GM18870 (cell line): ENCODE measurements at regions not wholly inside any gene's neighbourhood (a gene's known extent, or its start where the extent isn't known, plus 50 kb on each side); places are given as distances from the start of the nearest gene placed in this dataset.

Experiments used
- ATAC-seq: cut with Tn5 transposase; IDR thresholded peaks from one replicate; pipeline ENCODE4 v1.9.1; 2021; ENCODE audit warnings: moderate library complexity; ENCODE audit not compliant: unreplicated experiment

DNA sequence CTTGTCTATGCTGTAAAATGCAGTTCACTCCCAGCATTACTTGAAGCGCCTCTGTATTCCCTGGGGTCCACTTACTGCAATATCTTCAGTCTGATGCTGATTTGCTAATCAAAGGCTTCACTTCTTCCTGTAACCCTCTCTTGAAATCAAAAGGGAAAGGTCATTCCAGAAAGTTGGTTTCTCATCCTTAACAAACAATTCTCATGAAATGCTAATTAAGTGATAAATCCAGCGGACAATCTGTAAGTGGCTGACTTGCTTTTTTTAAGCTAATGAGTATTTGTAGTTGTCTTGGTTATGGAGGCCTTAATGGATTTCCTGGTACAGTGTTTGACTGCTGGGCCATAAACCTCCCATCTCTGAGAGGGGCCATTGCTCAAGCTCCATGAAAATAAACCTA lies 499.6 kb upstream of the HS6ST1 start:
- no peak for ATAC-seq

DNA sequence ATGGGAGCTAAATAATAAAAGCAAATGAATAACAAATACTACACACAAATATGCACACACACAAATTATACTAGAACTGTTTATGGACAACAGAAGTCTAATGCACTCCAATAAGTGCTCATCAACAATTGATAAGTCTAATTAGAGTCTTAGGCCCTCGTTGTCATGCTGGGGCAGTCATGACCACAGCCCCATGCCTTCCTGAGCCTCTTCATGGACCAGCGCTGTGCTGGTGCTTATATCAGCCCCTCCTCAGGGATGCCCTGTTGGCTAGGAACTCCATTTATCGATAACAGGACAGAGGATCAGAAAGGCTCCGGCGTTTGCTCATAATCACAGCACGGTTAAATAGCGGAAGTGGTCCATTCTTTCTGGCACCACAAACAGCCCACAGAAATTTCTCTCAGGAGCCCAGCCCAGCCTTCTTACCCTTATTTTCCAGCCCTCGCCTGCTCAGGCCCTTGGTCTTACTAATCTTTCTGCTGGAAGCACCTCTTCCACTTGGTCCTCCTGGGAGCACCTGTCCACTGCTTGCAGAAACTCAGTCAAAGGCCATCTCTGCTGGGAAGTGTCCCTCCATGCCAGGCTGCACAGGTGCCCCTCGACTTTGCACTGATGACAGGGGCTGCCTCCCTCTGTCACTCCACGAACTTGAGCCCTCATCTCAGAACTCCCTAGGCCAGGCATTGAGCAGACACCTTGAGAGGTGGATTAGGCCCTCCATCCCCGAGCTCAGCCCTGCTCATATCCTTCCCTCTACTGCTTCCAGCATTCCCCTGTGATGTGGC lies 500.2 kb upstream of the HS6ST1 start:
- ATAC-seq = no peak

DNA sequence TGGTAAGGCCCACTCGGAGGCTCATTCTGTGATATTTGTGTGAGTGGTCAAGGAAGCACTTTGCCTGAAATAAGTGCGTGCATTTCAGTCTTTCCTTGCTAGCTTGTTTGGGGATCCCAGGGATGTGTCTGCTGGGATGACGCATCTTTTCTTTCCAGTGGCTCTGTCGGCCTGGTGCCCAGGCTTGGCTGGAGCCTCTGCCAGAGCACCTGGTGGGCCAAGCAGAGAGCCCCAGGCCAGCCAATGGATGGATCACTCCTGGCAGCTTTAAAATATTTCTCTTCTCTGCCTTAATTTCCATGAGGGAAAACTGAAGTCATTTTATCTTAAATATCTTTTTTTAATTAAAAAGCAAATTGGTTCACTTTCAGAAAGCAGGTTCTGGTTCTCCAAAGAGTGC lies 501.8 kb upstream of the HS6ST1 start:
- no peak for ATAC-seq

DNA sequence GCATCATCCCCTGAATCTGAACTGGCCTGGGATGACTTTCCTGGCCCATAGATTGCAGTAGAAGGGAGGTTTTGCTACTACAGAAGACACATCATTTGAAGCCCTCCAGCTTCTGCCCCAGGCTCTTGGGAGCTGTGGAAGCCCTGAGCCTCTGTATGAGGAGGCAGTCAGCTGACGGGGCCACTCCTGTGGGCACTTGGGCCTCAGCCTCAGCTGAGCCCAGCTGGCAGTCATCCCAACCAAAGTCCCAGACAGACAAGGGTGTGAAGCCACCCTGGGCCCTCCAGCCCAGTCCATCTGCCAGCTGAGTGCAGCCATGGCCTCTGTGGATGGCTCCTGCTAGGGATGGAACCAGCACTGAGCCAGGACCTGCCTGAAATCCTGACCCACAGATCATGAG lies 502.3 kb upstream of the HS6ST1 start:
- no peak for ATAC-seq

DNA sequence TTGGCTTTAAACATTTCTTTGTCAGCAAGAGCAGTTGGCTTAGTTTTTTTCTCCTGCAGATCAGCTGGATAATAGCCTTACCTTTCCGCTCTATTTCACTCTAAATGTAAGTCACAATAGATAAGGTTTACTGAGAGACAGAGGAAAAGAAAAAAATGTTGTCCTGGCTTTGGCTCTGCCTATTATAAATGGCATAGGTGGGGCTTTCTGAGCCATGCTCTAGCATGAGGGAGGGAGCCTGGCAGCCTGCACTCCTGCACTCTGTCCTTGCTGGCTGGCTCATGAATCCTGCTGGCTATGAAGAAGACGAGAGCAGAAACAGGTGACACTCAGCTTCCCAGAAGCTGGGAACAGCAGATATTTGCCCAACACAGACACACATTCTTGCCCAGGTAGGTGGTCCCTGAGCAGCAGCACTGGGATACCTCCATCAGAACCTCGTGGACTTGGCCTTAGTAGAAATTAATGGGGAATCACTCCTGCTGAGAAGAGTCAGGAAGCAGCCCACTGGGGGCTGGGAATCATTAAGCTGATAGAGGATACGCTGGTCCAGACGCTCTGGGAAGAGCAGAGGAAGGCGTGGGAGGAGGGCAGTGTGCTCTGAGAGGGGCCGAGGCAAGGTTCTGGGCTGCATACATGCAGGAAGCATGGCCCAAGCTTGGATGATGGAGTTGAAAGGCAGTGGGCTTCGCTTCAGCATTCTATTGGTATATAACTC lies 514.4 kb upstream of the HS6ST1 start:
- ATAC-seq = no peak

DNA sequence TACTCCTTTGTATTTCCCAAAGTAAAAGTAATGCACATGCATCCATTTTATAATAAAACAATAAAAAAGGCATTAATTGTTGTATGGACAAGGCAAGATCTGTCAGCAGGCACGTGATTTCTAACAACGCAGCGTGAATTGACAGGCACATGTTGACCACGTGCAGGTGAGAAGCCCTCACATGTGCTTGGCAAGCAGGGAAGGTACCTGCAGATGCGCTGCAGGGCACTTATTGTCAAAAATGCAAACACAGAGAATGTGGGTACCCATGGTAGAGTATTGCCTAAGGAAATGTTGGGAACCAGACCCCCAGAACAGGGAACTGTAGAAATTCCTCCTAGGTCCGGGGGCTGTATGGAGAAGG lies 515.0 kb upstream of the HS6ST1 start:
- no peak for ATAC-seq

DNA sequence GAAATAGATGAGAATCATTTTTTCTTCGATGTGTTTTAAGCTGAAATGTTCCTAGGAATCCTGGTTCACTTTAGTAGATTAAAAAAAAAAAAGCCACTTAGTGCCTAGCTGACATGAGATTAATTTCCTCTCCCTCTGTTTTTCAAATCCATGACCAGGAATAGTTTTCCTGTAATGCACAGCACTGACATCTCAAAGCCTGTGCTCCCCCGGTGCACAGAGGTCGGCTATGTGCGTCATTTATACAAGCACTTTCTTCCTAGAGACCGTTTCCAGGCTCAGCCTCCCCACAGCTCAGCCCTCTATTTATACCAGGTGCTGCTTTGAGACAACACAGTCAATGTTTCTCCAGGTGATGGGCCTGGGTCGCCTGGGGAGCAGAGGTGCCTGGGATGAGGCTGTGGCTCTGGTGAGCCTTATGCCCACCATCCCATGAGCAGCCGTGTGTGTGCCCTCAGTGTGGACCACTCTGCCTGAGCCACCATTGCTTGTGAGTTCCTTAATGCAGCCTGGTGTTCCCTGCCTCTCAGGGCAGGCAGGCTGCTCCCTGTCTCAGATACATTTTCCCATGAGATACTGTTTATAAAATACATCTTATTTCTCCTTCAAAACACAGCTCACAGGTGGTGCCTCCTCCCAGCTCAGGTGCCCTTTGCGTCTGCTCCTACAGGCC lies 515.7 kb upstream of the HS6ST1 start:
- ATAC-seq = no peak

DNA sequence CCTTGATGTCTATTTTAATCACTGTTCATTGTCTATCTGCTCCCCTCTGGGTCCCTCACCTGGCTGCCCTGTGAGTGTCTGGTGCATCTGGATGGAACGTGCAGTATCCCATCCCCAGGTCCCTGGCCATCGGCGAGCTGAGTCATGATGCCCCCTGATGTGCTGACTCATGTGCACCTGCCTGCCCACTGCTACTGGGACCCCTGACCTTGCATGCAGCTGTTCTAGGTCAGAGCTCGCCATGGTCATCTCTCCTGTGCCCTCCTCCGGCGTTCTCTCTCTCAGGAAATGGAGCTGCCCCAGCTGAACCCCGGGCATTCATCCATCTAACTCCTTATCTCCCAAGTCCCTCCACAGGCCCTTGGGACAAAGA lies 516.2 kb upstream of the HS6ST1 start:
- ATAC-seq = no peak

DNA sequence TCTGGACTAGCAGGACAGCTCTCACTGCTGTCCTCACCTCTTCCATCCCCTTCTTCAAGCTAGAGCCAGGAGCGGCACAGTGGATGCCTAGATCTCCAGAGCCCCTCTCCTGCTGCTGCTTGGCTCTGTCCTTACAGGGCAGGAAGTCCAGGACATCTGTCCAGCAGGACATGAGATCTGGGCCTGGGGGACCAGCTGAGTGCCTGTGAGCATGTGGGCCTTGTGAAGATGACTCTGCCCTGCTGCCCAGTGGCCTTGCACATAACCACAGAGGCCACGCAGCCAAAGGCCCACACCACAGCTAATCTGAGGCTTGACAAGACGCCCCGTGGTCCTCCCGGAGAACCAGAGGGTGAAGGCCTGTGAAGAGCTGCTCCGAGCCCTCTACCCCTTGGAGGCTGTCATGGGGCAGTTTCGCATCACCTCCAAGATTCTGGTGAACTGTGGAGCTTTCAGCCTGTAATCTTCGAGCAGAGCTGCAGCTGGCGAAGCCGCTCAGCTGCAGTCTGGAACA lies 516.7 kb upstream of the HS6ST1 start:
- ATAC-seq = no peak

DNA sequence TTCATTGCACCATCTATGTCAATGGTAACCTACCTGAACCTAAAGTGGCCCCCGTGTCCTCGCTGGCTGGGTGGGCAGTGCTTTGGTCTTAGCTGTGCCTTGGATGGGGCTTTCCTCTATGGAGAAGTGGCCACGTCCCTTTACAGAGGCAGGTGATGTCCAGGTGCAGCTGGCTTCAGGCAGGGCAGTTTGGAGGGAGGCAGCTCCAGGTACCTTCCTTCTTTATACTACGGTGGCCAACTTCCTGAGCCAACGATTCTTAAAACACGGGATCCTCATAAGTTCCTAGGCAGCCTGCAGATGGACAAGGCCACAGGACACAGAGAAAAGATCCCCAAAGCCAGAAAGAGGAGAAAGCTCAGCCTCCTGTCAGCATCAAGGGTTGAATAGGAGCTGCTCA lies 517.3 kb upstream of the HS6ST1 start:
- ATAC-seq = no peak

DNA sequence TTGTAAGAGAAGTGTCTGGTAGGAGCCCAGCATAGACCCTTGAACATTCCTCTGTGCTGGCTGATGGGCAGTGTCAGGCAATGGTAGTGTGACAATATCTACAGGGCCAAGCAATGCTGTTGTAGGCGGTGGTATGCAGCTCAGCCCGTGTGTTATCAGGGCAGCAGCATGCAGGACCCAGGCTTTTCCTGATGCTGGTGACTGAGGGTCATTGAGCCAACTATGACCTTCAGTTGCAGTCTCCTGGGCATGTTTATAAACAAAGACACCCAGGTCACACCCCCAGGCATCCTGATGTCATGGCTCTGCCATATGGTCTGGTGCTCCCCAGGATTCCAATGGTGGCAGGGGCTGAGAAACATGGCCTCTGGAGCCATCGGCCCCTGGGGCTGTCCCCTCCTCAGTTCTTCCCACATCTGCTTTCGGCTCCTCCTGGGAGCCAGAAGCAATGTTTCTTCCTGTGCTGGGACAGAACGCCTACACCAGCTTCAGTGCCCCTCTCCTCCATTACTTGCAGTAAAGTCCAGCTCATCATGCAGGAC lies 518.0 kb upstream of the HS6ST1 start:
- no peak for ATAC-seq

DNA sequence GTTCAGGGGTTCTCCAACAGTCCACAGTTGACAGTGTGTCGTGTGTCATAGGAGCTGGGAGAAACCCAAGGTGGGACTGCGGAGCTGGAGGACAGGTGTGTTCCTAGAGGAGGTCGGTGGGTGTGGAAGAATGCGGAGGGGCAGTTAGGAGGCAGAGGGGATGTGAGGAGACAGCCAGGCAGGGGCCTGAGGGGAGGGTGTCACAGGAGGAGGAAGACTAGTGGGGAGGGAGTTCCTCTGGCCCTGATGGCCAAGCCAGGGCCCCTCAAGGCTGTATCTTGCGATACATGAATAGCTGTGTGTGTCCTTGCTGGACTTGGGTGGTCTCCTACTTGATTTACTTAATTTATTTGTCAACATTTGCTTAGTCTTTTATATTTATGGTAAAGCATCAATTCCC lies 519.6 kb upstream of the HS6ST1 start:
- no peak for ATAC-seq

DNA sequence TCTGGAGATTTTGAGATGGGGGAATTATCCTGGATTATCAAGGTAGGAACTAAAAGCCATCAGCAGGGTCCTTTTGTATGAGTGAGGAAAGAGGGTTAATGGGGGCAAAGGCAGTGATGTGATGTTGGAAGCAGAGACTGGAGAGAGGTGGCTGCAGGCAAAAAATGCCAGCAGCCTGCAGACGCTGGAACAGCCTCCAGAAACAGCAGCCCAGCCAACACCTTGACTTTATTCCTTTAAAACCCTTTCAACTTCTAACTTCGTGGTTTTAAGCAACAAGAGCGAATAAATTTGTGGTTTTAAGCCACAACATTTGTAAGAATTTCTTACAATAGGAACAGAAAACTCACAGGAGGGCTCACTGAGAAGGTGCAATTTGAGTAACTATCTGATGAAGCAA lies 523.1 kb upstream of the HS6ST1 start:
- no peak for ATAC-seq

DNA sequence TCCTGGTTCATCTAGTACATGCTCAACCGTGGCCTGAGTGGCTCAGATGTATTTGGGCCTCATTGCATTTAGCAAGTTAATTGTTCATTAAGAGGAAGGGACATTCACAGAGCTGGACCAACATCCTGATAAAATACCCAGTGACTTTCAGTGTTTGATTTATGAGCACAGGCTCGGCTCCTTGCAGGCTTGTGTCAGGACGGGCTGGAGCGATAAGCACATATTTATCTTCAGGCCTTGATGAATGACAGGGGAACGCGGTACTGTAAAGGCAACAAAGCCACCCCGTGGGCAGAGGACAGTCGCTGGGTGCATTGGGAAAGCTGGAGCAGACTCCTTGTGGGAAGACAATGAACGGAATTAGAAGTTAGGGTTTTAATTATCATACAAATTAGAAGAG lies 548.6 kb upstream of the HS6ST1 start:
- ATAC-seq = no peak

DNA sequence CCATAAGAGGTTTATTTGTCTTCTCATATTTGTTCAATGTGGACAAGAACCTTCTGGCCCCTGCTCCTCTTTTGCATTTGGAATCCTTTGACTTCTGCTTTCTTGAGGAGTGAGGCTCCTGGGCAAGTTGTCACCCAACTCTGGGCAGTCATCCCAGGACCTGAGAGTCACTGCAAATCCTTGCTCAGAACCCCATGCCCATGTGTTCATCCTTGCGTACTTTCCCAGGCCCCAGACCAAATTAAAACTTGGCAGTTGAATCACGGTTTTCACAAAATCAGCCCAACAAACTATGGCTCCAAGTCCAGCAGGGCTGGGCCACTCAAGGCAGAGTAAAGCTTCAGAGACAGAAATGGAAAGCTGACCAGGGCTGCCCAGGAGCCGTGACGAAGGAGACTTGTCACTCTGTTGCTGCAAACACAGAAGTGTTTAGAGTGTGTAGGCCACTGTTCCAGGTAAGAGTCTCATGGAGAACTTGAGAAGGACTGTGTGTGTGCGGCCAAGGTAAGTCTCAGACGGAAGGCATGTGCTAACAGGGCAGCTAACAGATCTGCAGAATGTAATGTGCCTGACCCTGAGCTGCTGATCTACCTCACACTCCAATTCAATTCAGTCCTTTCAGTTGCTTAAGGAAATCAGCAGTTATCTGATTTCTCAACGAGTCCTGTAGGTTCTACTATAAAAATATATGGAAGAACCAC lies 549.4 kb upstream of the HS6ST1 start:
- no peak for ATAC-seq

DNA sequence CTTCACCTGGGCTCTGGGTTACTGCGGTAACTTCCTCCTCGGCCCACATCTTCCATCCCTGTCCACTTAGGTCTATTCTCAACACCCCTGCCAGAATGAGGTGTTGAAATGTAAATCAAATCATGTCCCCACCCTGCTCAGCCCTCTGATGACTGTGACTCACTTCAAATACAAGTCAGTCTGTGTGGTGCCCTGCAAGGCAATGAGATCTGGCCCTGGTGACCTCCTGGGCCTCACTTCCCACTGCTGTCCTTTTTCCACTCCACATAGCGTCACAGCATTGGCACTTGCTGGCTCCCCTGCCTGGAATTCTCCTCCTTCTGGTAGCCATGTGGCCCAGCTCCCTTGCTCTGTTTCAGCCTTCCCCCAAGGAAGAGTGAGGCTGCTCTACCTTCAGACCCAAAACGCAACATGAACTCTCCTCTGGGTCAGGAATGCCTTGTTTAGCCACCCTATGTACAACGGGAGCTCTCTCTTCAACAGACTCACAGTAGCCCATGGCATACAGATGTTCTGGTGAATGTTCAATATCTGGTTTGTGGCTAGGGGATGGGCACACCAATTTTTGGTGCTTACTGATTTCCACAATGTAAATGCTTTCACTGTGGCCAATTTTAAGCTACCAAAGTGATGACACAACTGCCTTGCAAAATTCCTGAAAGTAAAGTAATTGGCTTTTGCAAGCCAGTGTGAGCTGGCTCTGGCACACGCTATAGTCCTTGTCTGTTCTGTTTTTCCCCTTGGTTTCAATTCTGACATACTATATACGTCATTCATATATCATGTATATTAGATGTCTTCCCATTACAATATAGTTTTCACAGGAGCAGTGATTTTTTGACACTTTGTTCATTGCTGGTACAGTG lies 550.3 kb upstream of the HS6ST1 start:
- no peak for ATAC-seq

DNA sequence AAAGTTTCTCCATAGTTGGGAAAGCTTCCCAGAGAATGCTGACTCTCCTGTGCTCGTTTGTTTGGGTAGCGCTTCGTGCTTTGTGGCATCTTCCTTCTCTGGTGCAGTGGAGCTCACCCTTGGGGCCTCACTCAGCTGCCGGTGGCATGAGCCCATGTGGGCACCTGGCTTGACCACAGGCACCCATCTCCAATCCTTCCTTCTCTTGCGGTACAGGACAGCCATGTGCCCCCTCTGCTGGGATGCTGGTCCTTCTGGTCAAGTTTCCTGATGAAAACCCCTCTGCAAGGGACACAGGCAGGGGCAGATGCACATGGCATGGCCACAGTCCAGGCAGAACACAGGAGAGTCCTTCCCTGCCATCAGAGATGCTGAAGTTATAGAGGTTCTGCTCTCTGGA lies 555.9 kb upstream of the HS6ST1 start:
- no peak for ATAC-seq

DNA sequence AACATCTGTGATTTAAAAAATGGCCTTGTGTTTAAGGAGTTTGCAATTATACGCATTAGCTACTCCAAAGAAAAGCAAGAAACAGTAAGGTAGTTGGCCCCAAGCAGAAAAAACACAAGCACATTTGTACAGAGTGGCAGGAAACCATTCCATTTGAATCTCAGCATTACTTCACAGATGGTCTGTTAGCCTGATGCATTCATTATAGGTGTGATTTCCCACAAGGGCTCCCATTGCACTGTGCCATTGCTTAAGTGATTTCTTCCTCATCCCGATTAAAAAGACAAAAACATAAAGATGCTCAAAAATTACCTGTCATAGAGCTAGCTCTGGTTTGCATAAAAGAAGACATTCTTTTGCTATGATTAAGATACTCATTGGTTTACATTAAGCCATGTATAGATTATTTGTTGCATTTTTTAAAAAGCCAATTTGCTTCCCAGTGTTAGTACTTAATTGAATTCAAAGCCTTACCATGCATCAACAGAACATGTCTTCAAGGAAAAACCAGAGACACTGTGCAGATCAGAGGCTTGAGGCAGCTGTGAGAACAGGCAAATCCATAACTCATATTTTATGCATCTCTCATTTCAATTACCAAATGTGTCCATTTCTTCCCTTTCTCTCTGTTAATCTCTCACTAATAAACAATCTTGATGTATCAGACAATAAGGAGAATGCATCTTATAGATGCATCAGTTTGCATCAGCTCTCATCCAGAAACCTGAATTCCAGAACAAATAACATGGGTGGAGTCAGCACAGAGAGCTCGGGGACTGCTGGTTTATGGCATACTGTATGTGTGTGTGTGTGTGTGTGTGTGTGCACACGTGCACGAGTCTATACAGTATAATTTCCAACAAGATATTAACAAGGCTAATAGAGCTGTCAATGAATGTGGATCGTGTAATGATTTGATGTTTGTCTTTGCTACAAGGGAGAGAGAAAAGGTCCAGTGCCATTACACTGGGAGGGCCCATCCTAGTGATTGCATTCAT lies 558.6 kb upstream of the HS6ST1 start:
- ATAC-seq = no peak

DNA sequence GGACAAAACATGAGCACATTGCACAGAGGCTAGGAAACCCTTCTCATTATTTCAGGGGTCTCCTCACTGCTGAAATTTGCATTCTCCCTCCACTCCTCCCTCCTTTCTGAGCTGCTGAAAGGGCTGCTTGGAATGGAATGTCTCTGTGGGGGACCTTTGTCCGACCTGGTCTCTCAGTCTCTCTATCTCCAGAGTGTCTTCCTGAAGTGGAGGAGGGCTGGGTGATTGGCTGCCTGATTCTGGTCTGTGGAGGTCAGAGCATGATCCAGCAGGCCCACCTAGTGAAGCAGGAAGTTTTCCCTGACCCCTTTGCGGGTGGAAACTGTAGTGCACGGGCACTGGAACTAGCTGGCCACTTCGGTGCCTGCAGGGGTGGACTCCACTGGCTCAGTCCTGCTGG lies 560.5 kb upstream of the HS6ST1 start:
- ATAC-seq = no peak
